Activated T-helper 9 cell treated with anti-CD3 and anti-CD28 coated beads, Interleukin-2, amount 50 U/mL, for 16 hours (primary cell): ENCODE measurements at regions not wholly inside any gene's neighbourhood (a gene's known extent, or its start where the extent isn't known, plus 50 kb on each side); places are given as distances from the start of the nearest gene placed in this dataset.

ENCODE experiments used
- DNase-seq: peaks from one replicate; pipeline ENCODE4 v3.0.0-alpha.2; 2020; ENCODE audit warnings: low read depth

GRCh38 chr21:17979763-17980162, 160.6 kb upstream of the C21orf91 start:
- no peak for DNase-seq

- DNase-seq, result no peak
These were observed 159.7 kb upstream of the C21orf91 start for GRCh38 chr21:17978895-17979294.

GRCh38 chr21:17976691-17977090, 157.5 kb upstream of the C21orf91 start:
- DNase-seq, result no peak

GRCh38 chr21:17976139-17976538, 157.0 kb upstream of the C21orf91 start:
- DNase-seq, result no peak

- DNase-seq, result no peak
These were observed 148.2 kb upstream of the C21orf91 start for GRCh38 chr21:17967319-17967718.

- no peak for DNase-seq
These were observed 145.6 kb upstream of the C21orf91 start for GRCh38 chr21:17964716-17965115.

- DNase-seq, result no peak
These were observed 145.0 kb upstream of the C21orf91 start for GRCh38 chr21:17964199-17964598.

GRCh38 chr21:17950591-17950990, 131.4 kb upstream of the C21orf91 start:
- DNase-seq, result no peak

- no peak for DNase-seq
These were observed 130.3 kb upstream of the C21orf91 start for GRCh38 chr21:17949421-17949820.

GRCh38 chr21:17947531-17947930, 128.4 kb upstream of the C21orf91 start:
- no peak for DNase-seq

- no peak for DNase-seq
These were observed 111.9 kb upstream of the C21orf91 start for GRCh38 chr21:17931080-17931479.

- DNase-seq, result no peak
These were observed 110.9 kb upstream of the C21orf91 start for GRCh38 chr21:17930093-17930492.

GRCh38 chr21:17929510-17929909, 110.4 kb upstream of the C21orf91 start:
- no peak for DNase-seq

GRCh38 chr21:17925899-17926298, 106.7 kb upstream of the C21orf91 start:
- no peak for DNase-seq

GRCh38 chr21:17925000-17925610, 105.9 kb upstream of the C21orf91 start:
- DNase-seq, result peak; percentile 12

- DNase-seq, result no peak
These were observed 102.7 kb upstream of the C21orf91 start for GRCh38 chr21:17921579-17922530.

- no peak for DNase-seq
These were observed 96.8 kb upstream of the C21orf91 start for GRCh38 chr21:17915976-17916375.

- DNase-seq, result no peak
These were observed 92.5 kb upstream of the C21orf91 start for GRCh38 chr21:17911628-17912027.

GRCh38 chr21:17903929-17904639, 84.9 kb upstream of the C21orf91 start:
- no peak for DNase-seq

- DNase-seq, result no peak
These were observed 84.1 kb upstream of the C21orf91 start for GRCh38 chr21:17903029-17903806.

GRCh38 chr21:17901458-17902079, 82.4 kb upstream of the C21orf91 start:
- no peak for DNase-seq

- no peak for DNase-seq
These were observed 81.8 kb upstream of the C21orf91 start for GRCh38 chr21:17900990-17901385.
